ENCODE measurements at regions not wholly inside any gene's neighbourhood (a gene's known extent, or its start where the extent isn't known, plus 50 kb on each side); places are given as distances from the start of the nearest gene placed in this dataset.

DNA sequence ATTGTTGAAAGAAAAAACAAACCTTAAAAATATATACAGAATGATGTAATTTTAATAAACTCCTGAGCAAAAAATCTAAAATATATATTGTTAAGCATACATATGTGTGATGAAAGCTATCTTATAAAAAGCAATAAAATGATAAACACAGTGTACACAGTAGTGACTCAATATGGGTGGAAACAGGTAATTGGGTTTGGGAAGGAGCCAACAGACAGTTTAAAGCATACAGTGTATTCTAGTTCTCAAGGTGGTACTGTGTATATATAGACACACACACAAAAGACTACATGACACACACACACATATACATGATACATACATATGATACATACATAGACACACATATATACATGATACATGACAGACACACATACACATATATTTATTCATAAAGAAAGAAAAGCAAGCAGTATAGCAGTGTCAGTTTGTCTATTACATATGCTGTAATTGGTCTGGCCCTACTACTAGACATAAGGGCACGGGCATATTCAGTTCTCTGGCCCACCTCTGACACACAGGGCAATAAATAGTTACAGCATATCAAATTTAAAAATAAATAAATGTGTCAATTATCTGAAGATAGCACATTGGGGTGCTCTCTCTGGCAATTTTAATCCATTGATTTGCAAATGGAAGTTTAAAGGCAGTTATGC is 330.2 kb downstream of the S1PR1 start:
- TF ChIP-seq POLR2AphosphoS5 (IDR thresholded peaks at IDR 0.05; ENCODE audit: low read depth, low read length) (no peak), SIN3A (IDR thresholded peaks at IDR 0.05; ENCODE audit: borderline replicate concordance, insufficient read depth, low read depth, low read length) (no peak), TCF7L2 (IDR thresholded peaks at IDR 0.05; ENCODE audit: low read depth, low read length) (no peak)
- TF ChIP-seq, protein P1, sequence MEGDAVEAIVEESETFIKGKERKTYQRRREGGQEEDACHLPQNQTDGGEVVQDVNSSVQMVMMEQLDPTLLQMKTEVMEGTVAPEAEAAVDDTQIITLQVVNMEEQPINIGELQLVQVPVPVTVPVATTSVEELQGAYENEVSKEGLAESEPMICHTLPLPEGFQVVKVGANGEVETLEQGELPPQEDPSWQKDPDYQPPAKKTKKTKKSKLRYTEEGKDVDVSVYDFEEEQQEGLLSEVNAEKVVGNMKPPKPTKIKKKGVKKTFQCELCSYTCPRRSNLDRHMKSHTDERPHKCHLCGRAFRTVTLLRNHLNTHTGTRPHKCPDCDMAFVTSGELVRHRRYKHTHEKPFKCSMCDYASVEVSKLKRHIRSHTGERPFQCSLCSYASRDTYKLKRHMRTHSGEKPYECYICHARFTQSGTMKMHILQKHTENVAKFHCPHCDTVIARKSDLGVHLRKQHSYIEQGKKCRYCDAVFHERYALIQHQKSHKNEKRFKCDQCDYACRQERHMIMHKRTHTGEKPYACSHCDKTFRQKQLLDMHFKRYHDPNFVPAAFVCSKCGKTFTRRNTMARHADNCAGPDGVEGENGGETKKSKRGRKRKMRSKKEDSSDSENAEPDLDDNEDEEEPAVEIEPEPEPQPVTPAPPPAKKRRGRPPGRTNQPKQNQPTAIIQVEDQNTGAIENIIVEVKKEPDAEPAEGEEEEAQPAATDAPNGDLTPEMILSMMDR (IDR thresholded peaks at IDR 0.05) = no peak
- TF ChIP-seq, protein P2, sequence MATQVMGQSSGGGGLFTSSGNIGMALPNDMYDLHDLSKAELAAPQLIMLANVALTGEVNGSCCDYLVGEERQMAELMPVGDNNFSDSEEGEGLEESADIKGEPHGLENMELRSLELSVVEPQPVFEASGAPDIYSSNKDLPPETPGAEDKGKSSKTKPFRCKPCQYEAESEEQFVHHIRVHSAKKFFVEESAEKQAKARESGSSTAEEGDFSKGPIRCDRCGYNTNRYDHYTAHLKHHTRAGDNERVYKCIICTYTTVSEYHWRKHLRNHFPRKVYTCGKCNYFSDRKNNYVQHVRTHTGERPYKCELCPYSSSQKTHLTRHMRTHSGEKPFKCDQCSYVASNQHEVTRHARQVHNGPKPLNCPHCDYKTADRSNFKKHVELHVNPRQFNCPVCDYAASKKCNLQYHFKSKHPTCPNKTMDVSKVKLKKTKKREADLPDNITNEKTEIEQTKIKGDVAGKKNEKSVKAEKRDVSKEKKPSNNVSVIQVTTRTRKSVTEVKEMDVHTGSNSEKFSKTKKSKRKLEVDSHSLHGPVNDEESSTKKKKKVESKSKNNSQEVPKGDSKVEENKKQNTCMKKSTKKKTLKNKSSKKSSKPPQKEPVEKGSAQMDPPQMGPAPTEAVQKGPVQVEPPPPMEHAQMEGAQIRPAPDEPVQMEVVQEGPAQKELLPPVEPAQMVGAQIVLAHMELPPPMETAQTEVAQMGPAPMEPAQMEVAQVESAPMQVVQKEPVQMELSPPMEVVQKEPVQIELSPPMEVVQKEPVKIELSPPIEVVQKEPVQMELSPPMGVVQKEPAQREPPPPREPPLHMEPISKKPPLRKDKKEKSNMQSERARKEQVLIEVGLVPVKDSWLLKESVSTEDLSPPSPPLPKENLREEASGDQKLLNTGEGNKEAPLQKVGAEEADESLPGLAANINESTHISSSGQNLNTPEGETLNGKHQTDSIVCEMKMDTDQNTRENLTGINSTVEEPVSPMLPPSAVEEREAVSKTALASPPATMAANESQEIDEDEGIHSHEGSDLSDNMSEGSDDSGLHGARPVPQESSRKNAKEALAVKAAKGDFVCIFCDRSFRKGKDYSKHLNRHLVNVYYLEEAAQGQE (IDR thresholded peaks at IDR 0.05; ENCODE audit: insufficient read depth in 1 of 2, low read depth in 2 of 2, low read length in 1 of 2) = no peak

Measured in Panc1 (cell line).